IPS-15b (cell line): ENCODE measurements at regions not wholly inside any gene's neighbourhood (a gene's known extent, or its start where the extent isn't known, plus 50 kb on each side); places are given as distances from the start of the nearest gene placed in this dataset.

Source experiments
- H3K27me3 ChIP-seq: one replicate; pipeline ENCODE4 v1.6.1; 2013; ENCODE audit warnings: low read length; ENCODE audit not compliant: control insufficient read depth, insufficient read depth
- H3K36me3 ChIP-seq: one replicate; pipeline ENCODE4 v1.6.1; 2013; ENCODE audit warnings: low read length; ENCODE audit not compliant: control insufficient read depth, insufficient read depth
- H3K4me1 ChIP-seq: one replicate; pipeline ENCODE4 v1.6.1; 2013; ENCODE audit warnings: mild to moderate bottlenecking, low read length; ENCODE audit not compliant: control insufficient read depth, insufficient read depth
- H3K4me3 ChIP-seq: one replicate; pipeline ENCODE4 v1.5.1; 2013; ENCODE audit warnings: low read depth, low read length
- H3K9ac ChIP-seq: one replicate; pipeline ENCODE4 v1.6.1; 2013; ENCODE audit warnings: low read depth, mild to moderate bottlenecking, low read length
- H3K9me3 ChIP-seq: one replicate; pipeline ENCODE4 v1.6.1; 2013; ENCODE audit warnings: mild to moderate bottlenecking, low read length; ENCODE audit not compliant: control insufficient read depth, insufficient read depth

DNA sequence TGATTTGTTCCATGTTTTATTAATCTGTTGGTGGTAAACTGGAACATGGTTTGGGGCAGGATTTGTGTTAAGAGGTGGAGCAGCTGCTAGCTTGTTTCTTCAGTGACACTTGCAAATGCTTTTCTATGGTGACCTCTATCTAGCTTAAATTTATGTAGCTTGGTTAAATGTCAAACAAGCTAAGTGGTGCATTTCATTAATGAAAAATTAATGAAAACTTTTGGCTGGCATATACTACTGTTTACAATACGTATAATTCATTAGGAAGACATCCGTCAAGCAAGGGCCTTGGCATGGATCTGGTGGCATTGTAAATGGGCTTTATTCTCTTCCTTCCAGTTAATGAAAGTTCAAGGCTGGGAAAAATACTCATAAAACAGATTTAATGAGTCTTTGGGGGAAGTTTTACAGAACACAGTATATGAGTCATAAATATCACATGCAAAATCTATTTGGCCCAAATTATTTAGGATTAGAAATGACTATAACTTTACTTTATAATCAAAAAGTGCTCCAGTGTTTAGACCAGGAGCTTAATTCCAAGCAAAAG, 807.7 kb upstream of the SEL1L start:
- H3K27me3 ChIP-seq, result no peaks in the 10 kb centered on the region
- H3K4me3 ChIP-seq, result no peak overlapping the region
- H3K9ac ChIP-seq, result no peak overlapping the region
- H3K4me1 ChIP-seq, result no peaks in the 10 kb centered on the region
- no peaks in the 10 kb centered on the region for H3K9me3 ChIP-seq
- no peaks in the 10 kb centered on the region for H3K36me3 ChIP-seq

DNA sequence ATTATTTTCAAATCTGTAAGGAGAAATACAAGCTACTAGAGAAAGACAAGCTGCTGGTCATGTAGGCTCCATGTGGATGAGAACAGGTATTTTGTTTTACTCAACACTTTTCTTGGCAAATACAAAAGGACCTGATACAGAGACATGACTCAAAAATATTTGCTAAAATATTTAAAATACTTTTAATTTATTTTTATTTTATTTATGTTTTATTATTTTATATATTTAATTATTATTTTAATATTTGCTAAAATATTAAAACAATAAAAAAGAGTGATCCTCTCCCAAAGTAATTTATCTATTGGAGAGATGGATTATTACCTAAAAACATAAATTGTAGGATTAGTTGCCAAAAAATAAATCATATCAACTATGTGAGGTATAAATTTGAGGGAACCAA, 808.9 kb upstream of the SEL1L start:
- Histone ChIP-seq H3K4me1 (no peaks in the 10 kb centered on the region), H3K27me3 (no peaks in the 10 kb centered on the region), H3K36me3 (no peaks in the 10 kb centered on the region), H3K4me3 (no peak overlapping the region), H3K9ac (no peak overlapping the region), H3K9me3 (no peaks in the 10 kb centered on the region)

DNA sequence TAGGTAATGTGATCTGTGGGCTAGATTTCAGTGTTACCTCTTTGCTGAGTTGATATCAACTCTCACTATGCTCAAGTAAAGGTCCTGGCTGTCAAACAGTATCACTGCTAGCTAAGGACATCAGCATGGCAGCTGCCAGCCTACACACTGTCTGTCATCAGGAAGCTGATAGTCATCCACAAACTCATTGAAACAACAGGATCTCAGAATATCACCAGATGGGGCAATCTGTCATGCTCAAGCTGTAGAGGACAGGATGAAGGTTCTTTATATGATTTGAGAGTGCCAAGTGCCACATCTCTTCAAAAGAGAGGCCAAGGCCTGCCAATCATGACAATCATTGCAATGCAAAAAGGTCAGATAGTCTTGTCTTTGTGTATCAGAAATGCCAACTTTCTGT, 811.5 kb upstream of the SEL1L start:
- Histone ChIP-seq H3K27me3 (no peaks in the 10 kb centered on the region), H3K4me3 (no peak overlapping the region), H3K9ac (no peak overlapping the region), H3K36me3 (no peaks in the 10 kb centered on the region), H3K9me3 (no peaks in the 10 kb centered on the region), H3K4me1 (no peaks in the 10 kb centered on the region)

DNA sequence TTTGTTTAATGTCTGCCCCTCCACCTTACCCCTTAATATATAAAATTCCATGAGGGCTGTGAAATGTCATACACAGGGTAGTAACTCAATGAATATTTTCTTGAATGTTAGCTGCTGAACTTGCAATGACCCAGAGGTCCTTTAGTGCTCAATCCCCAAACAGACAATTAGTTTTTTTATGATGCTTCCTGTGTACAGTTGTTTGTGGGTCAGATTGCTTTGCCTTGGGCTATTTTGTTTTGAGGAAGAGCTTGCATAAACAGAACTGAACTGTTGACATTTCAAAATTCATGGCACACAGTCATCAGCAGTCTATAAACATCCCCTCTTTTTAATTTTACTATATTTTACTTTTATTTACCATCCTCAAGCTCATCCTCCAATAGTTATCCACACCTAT, 820.5 kb upstream of the SEL1L start:
- Histone ChIP-seq H3K36me3 (no peaks in the 10 kb centered on the region), H3K4me3 (no peak overlapping the region), H3K4me1 (no peaks in the 10 kb centered on the region), H3K9ac (no peak overlapping the region), H3K27me3 (no peaks in the 10 kb centered on the region), H3K9me3 (no peaks in the 10 kb centered on the region)

DNA sequence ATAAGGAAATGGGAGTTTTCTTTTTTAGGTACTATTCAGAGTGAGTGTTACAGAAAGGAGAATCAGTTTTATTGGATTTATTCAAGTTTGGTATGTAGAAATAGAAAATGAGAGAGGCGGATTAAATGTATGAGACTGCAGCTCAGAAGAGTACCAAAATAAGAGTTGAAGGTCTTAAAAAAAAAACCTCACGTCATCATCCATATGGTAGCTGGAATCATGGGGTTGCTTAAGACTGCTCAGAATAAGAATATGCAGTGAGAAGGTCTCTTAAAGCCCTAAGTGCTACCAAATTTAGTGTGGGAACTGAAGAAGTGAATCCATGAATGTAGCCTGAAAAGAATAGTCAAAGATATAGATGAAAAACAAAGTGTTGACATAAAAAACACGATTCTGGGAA, 825.5 kb upstream of the SEL1L start:
- Histone ChIP-seq H3K4me3 (no peak overlapping the region), H3K9me3 (no peaks in the 10 kb centered on the region), H3K9ac (no peak overlapping the region), H3K36me3 (no peaks in the 10 kb centered on the region), H3K4me1 (no peaks in the 10 kb centered on the region), H3K27me3 (no peaks in the 10 kb centered on the region)

DNA sequence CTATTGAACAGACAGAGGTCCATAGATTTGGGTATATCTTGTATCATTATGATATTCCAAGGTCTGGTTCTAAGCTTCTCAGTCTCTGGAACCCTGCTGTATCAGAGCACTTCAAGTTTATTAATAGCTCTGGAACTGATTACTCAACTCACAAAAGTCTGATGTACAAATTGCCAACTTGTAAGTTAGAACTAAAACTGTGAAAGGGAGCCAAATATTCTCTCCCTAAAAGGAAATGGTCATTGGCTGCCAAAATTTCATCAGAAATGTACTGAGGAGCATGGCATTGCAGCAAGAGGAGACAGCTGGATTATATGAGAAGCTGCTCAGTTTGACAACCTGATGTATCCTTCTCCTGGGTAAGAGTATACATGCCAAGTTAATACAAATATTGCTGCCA, 828.8 kb upstream of the SEL1L start:
- Histone ChIP-seq H3K36me3 (no peaks in the 10 kb centered on the region), H3K4me3 (no peak overlapping the region), H3K9me3 (no peaks in the 10 kb centered on the region), H3K9ac (no peak overlapping the region), H3K27me3 (no peaks in the 10 kb centered on the region), H3K4me1 (no peaks in the 10 kb centered on the region)

DNA sequence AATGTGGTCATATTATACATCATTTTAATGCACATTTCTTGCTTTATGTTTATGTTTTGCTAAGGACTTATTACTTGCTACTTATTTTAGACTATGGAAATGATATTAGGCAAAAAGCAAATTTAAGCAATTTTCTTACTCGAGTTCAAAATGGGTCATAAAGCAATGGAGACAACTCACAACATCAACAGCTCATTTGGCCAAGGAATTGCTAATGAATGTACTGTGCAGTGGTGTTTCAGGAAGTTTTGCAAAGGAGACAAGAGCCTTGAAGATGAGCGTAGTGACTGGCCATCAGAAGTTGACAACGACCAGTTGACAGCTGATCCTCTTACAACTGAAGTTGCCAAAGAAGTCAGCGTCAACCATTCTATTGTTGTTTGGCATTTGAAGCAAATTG, 831.8 kb upstream of the SEL1L start:
- H3K27me3 ChIP-seq, result no peaks in the 10 kb centered on the region
- H3K9ac ChIP-seq, result no peak overlapping the region
- no peaks in the 10 kb centered on the region for H3K9me3 ChIP-seq
- H3K4me3 ChIP-seq, result no peak overlapping the region
- H3K36me3 ChIP-seq, result no peaks in the 10 kb centered on the region
- H3K4me1 ChIP-seq, result no peaks in the 10 kb centered on the region

DNA sequence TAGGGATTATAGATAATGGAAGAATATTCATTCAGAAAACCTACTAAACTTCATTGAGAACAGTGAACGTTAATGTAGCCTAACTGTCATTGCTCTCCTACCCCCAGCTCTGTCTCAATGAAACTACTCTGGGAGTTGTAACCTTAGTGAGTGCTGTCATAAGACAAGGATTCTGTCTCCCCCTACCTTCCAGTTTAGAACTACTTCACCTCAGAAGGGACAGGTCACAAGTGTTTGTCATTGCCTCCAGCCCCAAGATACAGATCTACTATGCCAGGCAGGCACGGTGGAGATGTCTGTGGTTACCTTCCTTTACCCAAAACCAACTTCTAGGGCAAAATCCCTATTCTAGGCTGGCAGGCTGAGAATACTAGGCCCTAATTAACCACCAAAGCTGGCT, 833.1 kb upstream of the SEL1L start:
- H3K9me3 ChIP-seq, result no peaks in the 10 kb centered on the region
- H3K9ac ChIP-seq, result no peak overlapping the region
- H3K4me3 ChIP-seq, result no peak overlapping the region

DNA sequence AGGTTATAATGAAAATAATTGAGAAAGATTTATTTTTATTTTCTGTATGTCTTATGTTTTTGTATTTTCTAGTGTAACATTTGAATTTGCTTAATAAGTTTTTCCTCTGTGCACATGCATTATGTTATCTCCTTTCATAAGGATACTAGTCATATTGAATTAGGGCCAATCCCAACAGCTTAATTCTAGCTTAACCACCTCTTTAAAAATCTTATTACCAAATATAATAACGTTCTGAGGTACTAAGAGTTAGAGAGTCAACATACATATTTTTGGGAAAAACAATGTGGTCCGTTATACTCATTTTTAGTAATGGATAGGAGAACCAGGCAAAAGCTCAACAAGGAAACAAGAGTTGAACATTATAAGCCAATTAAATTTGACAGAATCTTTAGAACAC, 845.6 kb upstream of the SEL1L start:
- Histone ChIP-seq H3K27me3 (no peaks in the 10 kb centered on the region), H3K4me1 (no peaks in the 10 kb centered on the region), H3K4me3 (no peak overlapping the region), H3K36me3 (no peaks in the 10 kb centered on the region), H3K9me3 (no peaks in the 10 kb centered on the region), H3K9ac (no peak overlapping the region)

More for the DNA sequence above, 833.1 kb upstream of the SEL1L start:
- H3K4me1 ChIP-seq, result no peaks in the 10 kb centered on the region
- H3K27me3 ChIP-seq, result no peaks in the 10 kb centered on the region
- no peaks in the 10 kb centered on the region for H3K36me3 ChIP-seq

DNA sequence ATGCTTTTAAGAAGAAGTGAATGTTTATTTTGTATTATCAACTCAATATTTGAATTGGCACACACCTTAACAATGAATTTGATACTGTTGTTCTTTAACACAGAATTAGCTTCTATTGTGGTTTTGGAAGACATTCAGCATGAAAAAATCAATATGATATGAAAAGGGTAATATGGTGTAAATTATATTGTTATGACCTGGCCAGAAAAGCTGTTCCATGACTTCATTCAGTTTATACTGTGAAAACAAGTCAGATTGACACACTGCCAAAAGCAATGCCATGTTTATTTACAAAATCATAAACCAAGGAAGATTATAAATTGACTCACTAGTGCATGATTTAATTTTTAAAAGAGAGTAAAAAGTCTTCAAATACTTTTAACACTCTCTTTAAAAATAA, 851.4 kb upstream of the SEL1L start:
- no peaks in the 10 kb centered on the region for H3K27me3 ChIP-seq
- no peaks in the 10 kb centered on the region for H3K4me1 ChIP-seq
- no peak overlapping the region for H3K9ac ChIP-seq
- H3K36me3 ChIP-seq, result no peaks in the 10 kb centered on the region
- H3K9me3 ChIP-seq, result no peaks in the 10 kb centered on the region
- no peak overlapping the region for H3K4me3 ChIP-seq

DNA sequence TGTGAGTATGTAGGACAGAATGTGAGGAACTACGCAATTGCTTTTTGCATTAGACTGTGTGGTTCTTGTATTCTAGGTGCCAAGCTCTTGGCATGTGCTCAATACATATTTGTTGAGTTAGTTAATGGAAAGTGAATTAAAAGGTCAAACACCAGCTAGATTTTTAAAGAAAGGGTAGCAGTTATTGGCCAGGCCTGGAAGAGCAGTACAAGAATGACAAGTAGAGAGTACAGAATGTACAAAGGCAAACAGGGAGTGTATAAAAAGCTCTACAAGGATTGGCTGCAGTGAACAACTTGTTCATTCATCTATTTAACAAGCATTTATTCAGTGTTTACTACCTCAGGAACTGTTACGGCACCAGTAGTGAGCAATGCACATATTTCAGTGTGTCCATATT, 854.0 kb upstream of the SEL1L start:
- no peak overlapping the region for H3K4me3 ChIP-seq
- no peaks in the 10 kb centered on the region for H3K9me3 ChIP-seq
- H3K36me3 ChIP-seq, result no peaks in the 10 kb centered on the region
- H3K4me1 ChIP-seq, result no peaks in the 10 kb centered on the region
- no peak overlapping the region for H3K9ac ChIP-seq
- no peaks in the 10 kb centered on the region for H3K27me3 ChIP-seq

DNA sequence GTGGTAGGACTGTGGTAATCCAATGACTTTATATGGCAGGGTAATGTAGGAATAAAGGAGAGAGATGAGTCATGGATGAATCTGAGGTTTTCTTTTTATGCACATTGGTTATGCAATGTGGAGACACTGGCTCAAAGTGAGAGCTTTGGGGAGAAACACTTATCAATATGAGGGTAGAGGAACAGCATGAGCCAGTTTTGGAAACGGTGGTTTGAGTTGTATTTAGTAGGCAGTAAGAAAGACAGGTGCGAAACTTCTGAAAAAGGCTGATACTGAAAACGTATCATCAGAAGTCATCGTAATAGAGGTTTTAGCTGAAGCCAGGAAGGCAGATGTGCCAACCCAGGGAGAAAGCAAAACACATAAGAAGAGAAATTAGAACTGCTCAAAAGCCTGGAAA, 854.8 kb upstream of the SEL1L start:
- H3K36me3 ChIP-seq, result no peaks in the 10 kb centered on the region
- no peaks in the 10 kb centered on the region for H3K9me3 ChIP-seq
- H3K27me3 ChIP-seq, result no peaks in the 10 kb centered on the region
- H3K9ac ChIP-seq, result no peak overlapping the region
- H3K4me1 ChIP-seq, result no peaks in the 10 kb centered on the region
- no peak overlapping the region for H3K4me3 ChIP-seq

DNA sequence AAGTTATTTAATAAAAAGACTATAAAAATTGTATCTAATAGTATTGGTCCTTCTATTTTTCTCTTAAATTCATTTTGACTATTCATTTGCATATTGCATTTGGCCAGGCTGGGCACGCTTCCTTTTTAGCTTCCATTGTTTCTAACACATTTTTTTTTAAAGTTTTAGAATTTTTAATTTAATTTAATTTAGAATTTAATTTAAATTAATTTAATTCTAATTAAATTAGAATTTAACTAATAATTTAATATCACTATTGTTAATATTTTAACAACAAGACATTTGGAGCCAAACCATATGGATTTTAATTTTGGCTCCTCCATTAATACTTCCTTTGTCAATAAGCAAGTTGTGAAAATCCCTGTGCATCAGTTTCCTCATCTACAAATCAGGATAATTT, 856.9 kb upstream of the SEL1L start:
- H3K4me3 ChIP-seq, result no peak overlapping the region
- no peaks in the 10 kb centered on the region for H3K36me3 ChIP-seq
- H3K27me3 ChIP-seq, result no peaks in the 10 kb centered on the region
- no peaks in the 10 kb centered on the region for H3K9me3 ChIP-seq
- H3K9ac ChIP-seq, result no peak overlapping the region
- no peaks in the 10 kb centered on the region for H3K4me1 ChIP-seq
